CD14-positive monocyte (primary cell): ENCODE measurements at regions not wholly inside any gene's neighbourhood (a gene's known extent, or its start where the extent isn't known, plus 50 kb on each side); places are given as distances from the start of the nearest gene placed in this dataset.

ENCODE experiments used
- DNase-seq, 3 donors: peaks; one replicate each; pipeline ENCODE4 v3.0.0-alpha.2; 2011 to 2022
- H2AFZ ChIP-seq: 2 replicates; pipeline ENCODE4 v1.6.0; 2012; ENCODE audit warnings: mild to moderate bottlenecking, low read depth, low read length, inconsistent platforms; ENCODE audit not compliant: insufficient read depth, poor library complexity, severe bottlenecking
- H3K27ac ChIP-seq, 2 donors: 1 replicate in 1 of 2; 2 replicates in 1 of 2; pipeline ENCODE4 v1.5.1; 2012 to 2013; ENCODE audit warnings: low read length in 2 of 2, control low read depth in 1 of 2, inconsistent platforms in 1 of 2, low read depth in 1 of 2, mild to moderate bottlenecking in 1 of 2
- H3K27me3 ChIP-seq, 2 donors: one replicate each; pipeline versions ENCODE4 v1.6.0 to v1.6.1; 2011 to 2013; ENCODE audit warnings: low read length in 2 of 2; ENCODE audit not compliant: control insufficient read depth in 2 of 2, insufficient read depth in 2 of 2
- H3K36me3 ChIP-seq, 2 donors: replicated peaks in 1 of 2; 1 replicate in 1 of 2; 2 replicates in 1 of 2; pipeline versions ENCODE4 v1.5.1 to v1.6.1; 2012 to 2013; ENCODE audit warnings: low read length in 2 of 2, control low read depth in 1 of 2, inconsistent platforms in 1 of 2, mild to moderate bottlenecking in 1 of 2; ENCODE audit not compliant: insufficient read depth in 2 of 2, control insufficient read depth in 1 of 2
- H3K4me1 ChIP-seq, 2 donors: 1 replicate in 1 of 2; 2 replicates in 1 of 2; pipeline versions ENCODE4 v1.5.1 to v1.6.1; 2012 to 2013; ENCODE audit warnings: low read length in 2 of 2, control low read depth in 1 of 2, inconsistent platforms in 1 of 2, mild to moderate bottlenecking in 1 of 2, moderate library complexity in 1 of 2; ENCODE audit not compliant: insufficient read depth in 2 of 2, control insufficient read depth in 1 of 2
- H3K4me2 ChIP-seq: replicated peaks from 2 replicates; pipeline ENCODE3; 2012; ENCODE audit warnings: low read length, moderate library complexity, mild to moderate bottlenecking; ENCODE audit not compliant: poor library complexity, severe bottlenecking; ENCODE audit errors: extremely low read depth
- H3K4me3 ChIP-seq, 3 experiments: fragments of 200-600 bp in 1 of 3; sonication (generic) in 1 of 3; replicated peaks in 1 of 3; 1 replicate in 2 of 3; 2 replicates in 1 of 3; pipeline ENCODE4 v1.5.1; 2011 to 2013; ENCODE audit warnings: low read length in 3 of 3, mild to moderate bottlenecking in 3 of 3, control low read depth in 2 of 3, low read depth in 2 of 3, inconsistent platforms in 1 of 3, moderate library complexity in 1 of 3
- H3K79me2 ChIP-seq: 2 replicates; pipeline ENCODE4 v1.6.0; 2012; ENCODE audit warnings: mild to moderate bottlenecking, control low read depth, inconsistent platforms, low read length, moderate library complexity; ENCODE audit not compliant: insufficient read depth
- H3K9ac ChIP-seq: 2 replicates; pipeline ENCODE4 v1.6.0; 2017; ENCODE audit warnings: low read length, mild to moderate bottlenecking; ENCODE audit not compliant: insufficient read depth, poor library complexity, severe bottlenecking
- H3K9me3 ChIP-seq, 2 donors: replicated peaks in 1 of 2; 1 replicate in 1 of 2; 2 replicates in 1 of 2; pipeline versions ENCODE4 v1.5.1 to v1.6.1; 2012 to 2013; ENCODE audit warnings: low read length in 2 of 2, control low read depth in 1 of 2; ENCODE audit not compliant: control insufficient read depth in 1 of 2, insufficient read depth in 1 of 2
- H4K20me1 ChIP-seq: 2 replicates; pipeline ENCODE4 v1.6.0; 2012; ENCODE audit warnings: mild to moderate bottlenecking, low read length, control low read depth, moderate library complexity; ENCODE audit not compliant: insufficient read depth
- H3K27ac Mint-ChIP-seq, 7 donors: one replicate each; pipeline ENCODE4 v1.8.0; 2020; ENCODE audit warnings: mild to moderate bottlenecking in 7 of 7, mixed read lengths in 7 of 7, moderate library complexity in 6 of 7, inconsistent platforms in 2 of 7
- H3K27me3 Mint-ChIP-seq, 3 donors: one replicate each; pipeline ENCODE4 v1.8.0; 2021 to 2022; ENCODE audit warnings: low read depth in 3 of 3, mild to moderate bottlenecking in 3 of 3, mixed read lengths in 3 of 3, moderate library complexity in 3 of 3, inconsistent platforms in 1 of 3
- H3K36me3 Mint-ChIP-seq, 2 donors: one replicate each; pipeline ENCODE4 v1.8.0; 2020; ENCODE audit warnings: mixed read lengths in 2 of 2, inconsistent platforms in 1 of 2, mild to moderate bottlenecking in 1 of 2
- H3K4me1 Mint-ChIP-seq: one replicate; pipeline ENCODE4 v1.8.0; 2020; ENCODE audit warnings: mild to moderate bottlenecking, mixed read lengths
- H3K4me3 Mint-ChIP-seq, 2 donors: one replicate each; pipeline ENCODE4 v1.8.0; 2020; ENCODE audit warnings: mild to moderate bottlenecking in 2 of 2, mixed read lengths in 2 of 2, moderate library complexity in 1 of 2
- H3K9me3 Mint-ChIP-seq, 7 donors: one replicate each; pipeline ENCODE4 v1.8.0; 2020 to 2022; ENCODE audit warnings: mixed read lengths in 7 of 7, mild to moderate bottlenecking in 6 of 7, moderate library complexity in 6 of 7, inconsistent platforms in 2 of 7
- CTCF ChIP-seq: fragments of 200-600 bp; IDR thresholded peaks from one replicate; pipeline ENCODE4 v1.8.0; 2022; ENCODE audit warnings: antibody characterized with exemption, mild to moderate bottlenecking
- WGBS: methylation state at CpG from one replicate; pipeline ENCODE4 v1.1.5; 2013; ENCODE audit warnings: missing lambda C conversion rate; ENCODE audit not compliant: insufficient coverage; 5-methylcytosine and 5-hydroxymethylcytosine counted together
- intact Hi-C, 2 donors: fragments of 100-400 bp; cut with micrococcal nuclease; formaldehyde crosslinking; loops; one replicate each; pipeline versions ENCODE4 v1.15.0 to v1.15.1; 2023

GRCh38 chr11:70616317-70616716 lies 218.0 kb downstream of the CTTN start:
- H3K4me3 Mint-ChIP-seq = no peak overlapping the region
- peaks cover 6 to 20% of the 10 kb centered on the region in 2 donors for H3K9me3 ChIP-seq
- no peak overlapping the region for H3K27ac ChIP-seq
- no peak overlapping the region for H3K9ac ChIP-seq
- H3K36me3 Mint-ChIP-seq = no peaks in the 10 kb centered on the region
- H3K4me3 ChIP-seq = no peak overlapping the region
- no peaks in the 10 kb centered on the region for H3K79me2 ChIP-seq
- no peaks in the 10 kb centered on the region for H3K27me3 ChIP-seq
- 87% methylated on average over 7 of the region's 7 CpGs for WGBS
- H3K4me1 Mint-ChIP-seq = no peaks in the 10 kb centered on the region
- H2AFZ ChIP-seq = no peak overlapping the region
- H3K9me3 Mint-ChIP-seq = peaks cover 2 to 17% (median 9%) of the 10 kb centered on the region in 7 donors
- no peak overlapping the region for H3K4me2 ChIP-seq
- H3K4me1 ChIP-seq = no peaks in the 10 kb centered on the region
- no peaks in the 10 kb centered on the region for H4K20me1 ChIP-seq
- H3K27me3 Mint-ChIP-seq = peaks cover 2 to 8% (median 4%) of the 10 kb centered on the region in 3 donors
- no peak for TF ChIP-seq CTCF
- H3K27ac Mint-ChIP-seq = no peak overlapping the region
- H3K36me3 ChIP-seq = no peaks in the 10 kb centered on the region
- intact Hi-C loops = no loop called here
- DNase-seq = no peak

GRCh38 chr11:70616938-70617654 lies 218.8 kb downstream of the CTTN start:
- intact Hi-C loops = no loop called here
- WGBS = 87% methylated on average over 10 of the region's 12 CpGs
- no peak overlapping the region for H3K27ac Mint-ChIP-seq

More at GRCh38 chr11:70616938-70617654, 218.8 kb downstream of the CTTN start:
- TF ChIP-seq CTCF = no peak
- no peak overlapping the region for H3K4me2 ChIP-seq
- no peaks in the 10 kb centered on the region for H3K79me2 ChIP-seq
- no peak overlapping the region for H2AFZ ChIP-seq
- no peaks in the 10 kb centered on the region for H3K36me3 ChIP-seq
- no peaks in the 10 kb centered on the region for H4K20me1 ChIP-seq
- no peak overlapping the region for H3K27ac ChIP-seq
- peaks cover 2 to 17% (median 9%) of the 10 kb centered on the region in 7 donors for H3K9me3 Mint-ChIP-seq
- no peaks in the 10 kb centered on the region for H3K4me1 Mint-ChIP-seq
- DNase-seq = no peak
- peaks cover 0 to 2% (median under 1%) of the 10 kb centered on the region in 3 donors for H3K27me3 Mint-ChIP-seq
- H3K4me1 ChIP-seq = no peaks in the 10 kb centered on the region
- H3K27me3 ChIP-seq = no peaks in the 10 kb centered on the region
- no peaks in the 10 kb centered on the region for H3K36me3 Mint-ChIP-seq
- peaks cover 6 to 20% of the 10 kb centered on the region in 2 donors for H3K9me3 ChIP-seq
- H3K4me3 Mint-ChIP-seq = no peak overlapping the region
- H3K4me3 ChIP-seq = no peak overlapping the region
- H3K9ac ChIP-seq = no peak overlapping the region
